Kidney (tissue), 13 donors: ENCODE measurements at regions not wholly inside any gene's neighbourhood (a gene's known extent, or its start where the extent isn't known, plus 50 kb on each side); places are given as distances from the start of the nearest gene placed in this dataset.
A peak's percentile ranks its signal among the peaks of the same experiment; 100 is the strongest.
"Not testable (repeated sequence)": the region's sequence is repeated elsewhere in the genome, so short reads cannot be mapped to it uniquely, and the experiment has no call there.

Source experiments
- DNase-seq, 5 donors: peaks; one replicate each; pipeline ENCODE4 v3.0.0-alpha.2; 2013 to 2020
- FAIRE-seq: peaks from 2 replicates; lab custom pipeline; 2012; peaks lifted over from hg19 to GRCh38; lab: Jason Lieb, UNC
- H3K27ac ChIP-seq, 2 donors: one replicate each; pipeline ENCODE4 v1.7.0; 2013; ENCODE audit warnings: low read depth in 2 of 2, low read length in 2 of 2, inconsistent platforms in 1 of 2
- H3K27me3 ChIP-seq: one replicate; pipeline ENCODE4 v1.7.1; 2013; ENCODE audit warnings: low read length, inconsistent platforms; ENCODE audit not compliant: control insufficient read depth, insufficient read depth
- H3K36me3 ChIP-seq, 3 donors: one replicate each; pipeline versions ENCODE4 v1.7.0 to v1.7.1; 2013; ENCODE audit warnings: low read length in 3 of 3, control low read depth in 1 of 3, inconsistent platforms in 1 of 3; ENCODE audit not compliant: insufficient read depth in 3 of 3, control insufficient read depth in 2 of 3
- H3K4me1 ChIP-seq, 3 donors: one replicate each; pipeline versions ENCODE4 v1.7.0 to v1.7.1; 2013; ENCODE audit warnings: low read length in 3 of 3, inconsistent platforms in 1 of 3, low read depth in 1 of 3; ENCODE audit not compliant: control insufficient read depth in 2 of 3, insufficient read depth in 2 of 3
- H3K4me3 ChIP-seq, 3 donors: one replicate each; pipeline versions ENCODE4 v1.7.0 to v1.8.1; 2013; ENCODE audit warnings: low read length in 3 of 3, control low read depth in 1 of 3, inconsistent platforms in 1 of 3
- H3K9ac ChIP-seq, 3 donors: one replicate each; pipeline versions ENCODE4 v1.7.0 to v1.7.1; 2013; ENCODE audit warnings: low read length in 3 of 3, control low read depth in 1 of 3, inconsistent platforms in 1 of 3
- H3K9me3 ChIP-seq, 3 donors: one replicate each; pipeline versions ENCODE4 v1.7.0 to v1.7.1; 2013; ENCODE audit warnings: low read length in 3 of 3, control low read depth in 1 of 3, inconsistent platforms in 1 of 3; ENCODE audit not compliant: control insufficient read depth in 2 of 3, insufficient read depth in 1 of 3
- intact Hi-C: fragments of 100-400 bp; cut with DNase I; formaldehyde crosslinking; loops from one replicate; pipeline ENCODE4 v1.11.1; 2022
- TF ChIP-seq, protein P1 (sequence below): IDR thresholded peaks from 3 replicates; pipeline ENCODE4 v1.5.1; 2012; ENCODE audit warnings: mild to moderate bottlenecking, moderate library complexity, borderline replicate concordance; ENCODE audit not compliant: insufficient read depth; ENCODE audit errors: extremely low read depth
- donor health status: control.
- donor health status: control.
- donor health status: control.
- donor health status: control.
- donor health status: control.
- donor health status: DM: yes; HTN: yes; CAD: no.
- donor health status: Normal renal cell carcinoma (clear cell type).

DNA sequence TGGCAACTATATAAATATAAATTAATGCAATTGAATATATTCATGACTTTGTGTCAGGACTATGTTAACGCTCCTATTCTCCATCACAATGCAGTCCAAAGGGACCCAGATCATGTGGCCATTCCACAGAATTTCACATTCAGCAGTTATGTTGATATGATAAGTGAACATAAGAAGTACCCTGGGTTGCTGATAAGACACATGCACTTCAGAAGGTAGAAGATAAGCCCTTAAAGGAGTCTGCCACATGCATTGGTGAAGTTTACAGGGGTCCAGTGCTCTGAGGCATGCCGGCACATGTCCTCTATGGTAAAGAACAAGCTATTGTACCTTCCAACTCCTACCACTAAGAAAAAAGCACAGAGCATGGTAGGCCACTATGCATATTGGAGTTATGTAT lies 76.4 kb downstream of the PHAX start:
- intact Hi-C loops, result loop anchor here (10.0 kb wide), 1 partner anchor 98 kb away; the partner anchor contains the start of gene LMNB1

DNA sequence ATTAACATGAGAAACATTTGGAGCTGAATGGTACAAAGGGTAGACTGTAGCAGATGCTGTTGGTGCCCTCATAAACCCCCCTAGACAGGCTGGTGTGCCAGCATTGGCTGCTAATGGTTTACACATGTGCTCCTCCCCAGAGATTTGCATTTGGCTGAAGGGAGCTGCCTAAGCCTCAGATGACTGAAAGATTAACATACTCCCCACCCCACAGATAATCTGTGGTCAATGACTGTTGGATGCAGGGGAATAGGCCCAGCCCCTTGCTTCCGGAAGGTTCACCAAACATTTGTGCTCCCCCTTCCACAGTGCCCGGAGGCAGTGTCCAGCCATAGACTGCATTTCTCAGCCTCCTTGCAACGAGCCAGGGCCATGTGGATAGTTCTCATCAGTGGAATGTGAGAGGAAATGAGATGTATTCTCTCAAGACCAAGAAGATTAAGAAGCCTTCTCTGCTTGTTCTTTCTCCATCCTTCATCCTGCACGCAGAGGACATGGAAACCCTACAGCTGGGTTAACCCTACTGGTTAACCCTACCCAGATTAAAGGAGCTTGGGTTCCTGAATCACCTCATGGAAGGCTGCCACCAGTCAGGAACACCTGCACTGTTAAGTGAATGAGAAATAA lies 79.6 kb downstream of the PHAX start:
- intact Hi-C loops, result no loop called here
- Histone ChIP-seq H3K36me3 (no peaks in the 10 kb centered on the region), H3K27ac (no peak overlapping the region), H3K9me3 (no peaks in the 10 kb centered on the region), H3K9ac (no peak overlapping the region), H3K27me3 (no peaks in the 10 kb centered on the region), H3K4me1 (no peaks in the 10 kb centered on the region), H3K4me3 (no peak overlapping the region)
- peak in 1 of 5 donors; percentile 26 for DNase-seq
- FAIRE-seq, result no peak
- TF ChIP-seq, protein P1, sequence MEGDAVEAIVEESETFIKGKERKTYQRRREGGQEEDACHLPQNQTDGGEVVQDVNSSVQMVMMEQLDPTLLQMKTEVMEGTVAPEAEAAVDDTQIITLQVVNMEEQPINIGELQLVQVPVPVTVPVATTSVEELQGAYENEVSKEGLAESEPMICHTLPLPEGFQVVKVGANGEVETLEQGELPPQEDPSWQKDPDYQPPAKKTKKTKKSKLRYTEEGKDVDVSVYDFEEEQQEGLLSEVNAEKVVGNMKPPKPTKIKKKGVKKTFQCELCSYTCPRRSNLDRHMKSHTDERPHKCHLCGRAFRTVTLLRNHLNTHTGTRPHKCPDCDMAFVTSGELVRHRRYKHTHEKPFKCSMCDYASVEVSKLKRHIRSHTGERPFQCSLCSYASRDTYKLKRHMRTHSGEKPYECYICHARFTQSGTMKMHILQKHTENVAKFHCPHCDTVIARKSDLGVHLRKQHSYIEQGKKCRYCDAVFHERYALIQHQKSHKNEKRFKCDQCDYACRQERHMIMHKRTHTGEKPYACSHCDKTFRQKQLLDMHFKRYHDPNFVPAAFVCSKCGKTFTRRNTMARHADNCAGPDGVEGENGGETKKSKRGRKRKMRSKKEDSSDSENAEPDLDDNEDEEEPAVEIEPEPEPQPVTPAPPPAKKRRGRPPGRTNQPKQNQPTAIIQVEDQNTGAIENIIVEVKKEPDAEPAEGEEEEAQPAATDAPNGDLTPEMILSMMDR, result no peak

More for the DNA sequence above, 76.4 kb downstream of the PHAX start:
- H3K4me1 ChIP-seq, result no peaks in the 10 kb centered on the region
- H3K36me3 ChIP-seq, result no peaks in the 10 kb centered on the region
- H3K9me3 ChIP-seq, result no peaks in the 10 kb centered on the region
- H3K27me3 ChIP-seq, result no peaks in the 10 kb centered on the region
- no peak overlapping the region for H3K9ac ChIP-seq
- TF ChIP-seq, protein P1, result no peak
- FAIRE-seq (no peak), DNase-seq (no peak)
- no peak overlapping the region for H3K27ac ChIP-seq
- no peak overlapping the region for H3K4me3 ChIP-seq

DNA sequence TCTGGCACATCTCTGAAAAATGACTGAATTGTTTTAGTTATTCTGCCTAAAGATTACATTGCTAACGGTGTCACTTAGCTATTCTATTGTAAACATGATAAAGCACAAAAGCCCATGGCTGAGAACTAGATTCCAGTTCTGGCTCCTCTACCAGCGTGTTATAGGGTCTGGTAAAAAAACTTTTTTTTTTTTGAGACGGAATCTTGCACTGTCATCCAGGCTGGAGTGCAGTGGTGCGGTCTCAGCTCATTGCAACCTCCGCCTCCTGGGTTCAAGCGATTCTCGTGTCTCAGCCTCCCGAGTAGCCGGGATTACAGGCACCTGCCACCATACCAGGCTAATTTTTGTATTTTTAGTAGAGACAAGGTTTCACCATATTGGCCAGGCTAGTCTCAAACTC lies 80.6 kb downstream of the PHAX start:
- H3K4me3 ChIP-seq, intact Hi-C loops, H3K27ac ChIP-seq, H3K9ac ChIP-seq, H3K27me3 ChIP-seq, FAIRE-seq, H3K36me3 ChIP-seq, H3K4me1 ChIP-seq, H3K9me3 ChIP-seq, DNase-seq: not testable (repeated sequence)

DNA sequence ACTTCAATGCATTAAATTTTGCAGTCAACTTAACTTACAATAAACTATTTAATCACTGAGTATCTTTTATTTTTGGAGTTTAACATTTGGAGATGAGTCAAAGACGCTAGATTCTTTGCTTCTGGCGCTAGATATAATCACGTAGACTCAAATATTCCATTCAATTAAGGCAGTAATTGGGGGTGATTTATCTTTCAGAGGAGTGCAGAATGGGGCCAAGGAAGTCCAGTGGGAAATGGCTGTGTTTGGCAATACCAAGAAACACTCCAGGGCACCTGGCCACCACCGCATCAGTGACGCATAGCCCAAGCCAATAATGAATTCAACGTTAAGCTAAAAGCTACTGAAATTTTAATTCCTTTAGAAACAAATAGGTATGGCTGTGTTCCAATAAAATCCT lies 81.2 kb downstream of the PHAX start:
- Histone ChIP-seq H3K27me3 (no peaks in the 10 kb centered on the region), H3K9me3 (no peaks in the 10 kb centered on the region), H3K9ac (no peak overlapping the region), H3K4me1 (no peaks in the 10 kb centered on the region), H3K4me3 (no peak overlapping the region), H3K36me3 (no peaks in the 10 kb centered on the region), H3K27ac (no peak overlapping the region)
- FAIRE-seq (no peak), DNase-seq (no peak)
- TF ChIP-seq, protein P1, result no peak
- intact Hi-C loops, result no loop called here
